ENCODE measurements at regions not wholly inside any gene's neighbourhood (a gene's known extent, or its start where the extent isn't known, plus 50 kb on each side); places are given as distances from the start of the nearest gene placed in this dataset.

DNA sequence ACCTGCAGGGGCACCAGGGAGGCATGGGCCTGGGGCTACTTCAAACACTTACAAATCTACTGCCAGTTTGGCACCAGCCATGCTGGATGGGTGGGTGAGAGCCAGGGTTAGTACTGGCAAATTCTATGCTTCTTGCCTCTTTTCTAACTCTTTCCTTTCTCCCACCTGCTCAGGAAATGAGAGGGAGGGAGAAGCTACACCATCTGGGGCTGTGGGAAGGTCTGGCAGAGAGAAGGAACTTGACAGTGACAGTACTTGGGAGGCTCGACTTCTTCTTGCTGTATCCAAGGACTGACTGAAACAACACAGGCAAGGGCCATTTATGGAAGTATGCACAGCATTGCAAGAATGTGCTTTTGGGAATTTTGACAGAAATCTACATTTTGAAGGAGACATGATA is 149.6 kb upstream of the DYRK2 start:
- no peak for DNase-seq (ENCODE audit: low read depth)

DNA sequence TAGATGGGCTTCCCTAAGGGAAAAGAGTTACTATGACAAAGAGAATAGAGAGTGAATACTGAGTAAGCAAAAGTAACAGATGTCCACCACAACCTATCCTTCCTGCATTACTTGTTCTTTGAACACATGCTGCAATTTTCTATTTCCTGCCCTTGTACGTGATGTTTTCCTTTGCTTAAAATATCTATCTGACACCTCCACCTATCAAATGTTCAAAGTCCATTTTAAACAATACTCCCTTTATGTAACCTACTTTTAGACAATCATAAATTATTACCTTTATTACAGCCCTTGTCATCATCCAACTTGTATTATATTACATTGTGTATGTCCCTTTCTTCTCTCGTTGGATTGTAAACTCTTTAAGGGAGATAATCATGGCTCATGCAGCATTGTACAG is 147.2 kb upstream of the DYRK2 start:
- no peak for DNase-seq (ENCODE audit: low read depth)

DNA sequence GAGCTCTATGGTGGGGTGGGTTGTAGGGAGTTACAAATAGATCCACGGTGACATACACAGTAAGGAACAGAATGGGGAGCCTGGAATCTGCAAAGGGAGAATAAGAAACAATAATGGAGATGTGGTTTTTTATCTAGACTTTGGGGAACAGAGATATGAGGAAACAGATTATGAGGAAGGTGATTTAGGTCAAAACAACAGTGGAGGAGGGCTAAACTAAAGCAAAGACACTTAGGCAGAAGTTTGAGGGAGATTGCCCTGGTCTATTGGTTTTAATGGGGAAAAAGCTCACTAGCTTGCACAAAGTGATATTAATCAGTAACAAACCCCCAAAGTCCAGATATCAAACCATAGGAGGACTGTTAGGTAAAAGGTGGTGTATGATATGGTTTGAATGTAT is 144.5 kb upstream of the DYRK2 start:
- DNase-seq (ENCODE audit: low read depth), result no peak

DNA sequence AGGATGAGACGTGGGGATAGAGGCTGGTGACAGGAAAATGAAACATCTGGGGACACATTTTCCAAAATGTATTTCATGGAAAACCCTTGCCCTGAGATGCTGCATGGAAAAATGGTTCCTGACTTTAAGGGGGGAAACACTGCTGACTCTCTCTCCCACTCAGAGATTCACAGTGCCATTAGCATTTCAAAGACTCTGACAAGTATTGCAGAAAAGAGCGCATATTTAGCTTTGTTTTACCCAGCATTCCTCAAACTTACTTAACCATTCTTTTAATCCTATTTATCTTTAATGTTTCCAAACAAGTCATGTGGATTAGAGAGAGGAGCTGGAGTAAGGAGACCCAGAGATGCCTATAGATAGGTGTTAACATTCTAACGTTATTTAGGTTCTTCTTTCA is 141.8 kb upstream of the DYRK2 start:
- peak; percentile 9 for DNase-seq (ENCODE audit: low read depth)

DNA sequence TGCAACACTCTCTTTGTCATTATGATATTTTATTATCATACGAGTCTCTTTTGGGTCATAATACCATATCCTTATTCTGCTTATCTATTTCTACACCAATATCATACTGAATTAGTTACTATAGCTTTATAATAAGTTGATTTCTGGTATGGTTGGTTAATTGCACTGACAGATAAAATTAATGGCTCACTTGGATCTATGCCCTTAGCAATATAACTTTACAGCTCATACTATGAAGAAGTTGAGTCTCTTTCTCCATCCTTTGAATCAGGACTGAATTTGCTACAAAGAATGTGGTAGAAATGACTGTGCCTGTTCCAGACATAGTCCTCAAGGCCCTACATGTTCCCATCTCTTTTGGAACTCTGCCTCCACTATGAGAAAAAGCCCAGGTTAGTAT is 139.7 kb upstream of the DYRK2 start:
- DNase-seq (ENCODE audit: low read depth), result peak; percentile 4

DNA sequence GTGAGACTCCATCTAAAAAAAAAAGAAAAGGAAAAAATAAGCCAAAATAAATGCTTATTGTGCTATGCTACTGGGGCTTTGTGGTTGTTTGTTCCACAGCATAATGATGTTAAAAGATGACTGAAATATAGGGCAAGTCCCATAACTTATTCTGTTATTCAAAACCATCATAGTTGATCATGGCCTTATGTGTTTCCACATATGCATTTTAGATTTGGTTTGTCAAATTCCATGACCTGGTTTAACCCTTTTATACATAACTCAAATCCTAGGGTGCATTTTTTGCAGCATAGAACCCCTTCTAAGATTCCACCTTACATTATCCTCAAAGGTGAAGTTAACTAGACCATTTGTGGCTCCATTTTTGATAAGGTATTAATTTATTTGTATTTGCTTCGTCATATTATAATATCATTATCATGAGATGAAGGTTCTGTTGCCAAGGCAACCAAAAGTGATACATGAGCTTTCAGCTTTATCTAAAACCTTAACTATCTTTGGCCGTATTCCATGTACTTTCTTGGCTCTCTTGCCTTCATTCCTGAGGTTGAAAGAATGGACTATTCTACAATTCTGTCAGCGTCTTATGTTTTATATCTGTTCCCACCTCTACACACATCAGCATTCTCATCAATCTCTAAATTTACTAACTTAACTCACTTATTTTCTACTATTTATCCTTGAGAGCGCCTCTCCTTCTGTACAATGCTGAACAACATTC is 138.7 kb upstream of the DYRK2 start:
- peak; percentile 96 for DNase-seq (ENCODE audit: low read depth)

DNA sequence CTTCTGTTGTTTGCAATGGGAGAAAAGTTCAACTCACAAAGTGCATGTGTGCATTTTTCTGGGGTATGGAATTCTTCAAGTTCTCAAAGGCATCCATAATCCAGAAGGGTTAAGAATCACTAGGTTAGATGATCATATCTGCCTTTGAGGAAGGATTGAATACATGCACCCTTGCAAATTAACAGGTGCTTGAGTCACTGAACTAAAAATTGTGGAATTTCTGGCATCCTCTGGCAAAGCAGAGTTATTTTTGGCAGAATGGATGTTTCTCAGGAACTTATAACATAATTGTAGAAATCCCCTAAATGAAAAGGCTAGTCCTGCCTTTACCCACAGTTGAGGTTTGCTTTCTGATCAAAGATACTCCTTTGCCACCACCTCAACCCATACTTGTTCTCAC is 136.5 kb upstream of the DYRK2 start:
- DNase-seq (ENCODE audit: low read depth), result no peak

DNA sequence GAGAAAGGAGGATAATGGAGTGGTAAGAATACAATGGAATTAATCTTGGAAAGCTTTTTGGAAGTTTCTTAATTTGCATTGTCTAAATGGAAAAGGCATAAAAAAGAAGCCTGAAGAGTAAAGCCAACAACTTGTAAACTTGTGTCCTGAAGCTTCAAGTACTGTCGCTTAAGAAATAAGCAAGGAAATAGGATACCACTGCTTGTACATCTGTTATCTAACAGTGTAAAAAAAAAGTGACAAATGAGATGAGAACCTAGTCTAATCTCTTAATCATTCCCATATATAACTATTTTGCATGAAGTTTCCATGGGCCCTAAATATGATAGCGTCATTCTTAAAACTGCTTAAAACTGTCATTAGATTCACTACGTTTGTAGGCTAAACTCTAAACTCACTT is 134.0 kb upstream of the DYRK2 start:
- DNase-seq (ENCODE audit: low read depth), result no peak

DNA sequence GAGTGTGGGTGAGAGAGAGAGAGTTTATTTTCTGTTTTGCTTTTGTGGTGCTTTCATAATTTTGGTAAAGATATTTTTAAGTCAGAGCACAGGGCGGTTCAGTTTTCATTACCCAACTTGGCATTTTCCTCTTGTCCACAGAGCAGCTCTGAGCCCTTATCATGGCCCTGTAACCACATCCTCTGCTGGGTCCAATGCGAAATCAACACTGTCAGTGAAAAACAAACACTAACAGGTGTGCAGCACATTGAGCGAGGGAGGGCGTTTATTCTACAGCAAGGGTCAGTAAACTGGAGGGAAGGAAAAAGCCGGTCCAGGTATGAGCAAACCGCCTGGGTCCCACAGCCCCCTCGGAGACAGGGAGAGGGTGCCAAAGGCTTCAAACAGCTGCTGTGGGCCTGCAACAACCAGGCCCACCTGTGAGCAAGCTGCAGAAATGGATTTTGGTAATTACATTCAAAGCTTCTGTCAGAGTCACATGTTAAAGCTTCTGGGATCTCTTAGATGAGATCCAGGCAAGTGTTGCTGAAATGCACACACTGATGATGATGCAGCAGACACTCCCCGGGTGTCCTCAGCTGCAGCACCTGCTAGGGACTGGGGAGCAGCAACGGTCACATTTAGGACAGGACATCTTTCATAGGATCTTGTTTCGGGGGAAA is 132.7 kb upstream of the DYRK2 start:
- no peak for DNase-seq (ENCODE audit: low read depth)

DNA sequence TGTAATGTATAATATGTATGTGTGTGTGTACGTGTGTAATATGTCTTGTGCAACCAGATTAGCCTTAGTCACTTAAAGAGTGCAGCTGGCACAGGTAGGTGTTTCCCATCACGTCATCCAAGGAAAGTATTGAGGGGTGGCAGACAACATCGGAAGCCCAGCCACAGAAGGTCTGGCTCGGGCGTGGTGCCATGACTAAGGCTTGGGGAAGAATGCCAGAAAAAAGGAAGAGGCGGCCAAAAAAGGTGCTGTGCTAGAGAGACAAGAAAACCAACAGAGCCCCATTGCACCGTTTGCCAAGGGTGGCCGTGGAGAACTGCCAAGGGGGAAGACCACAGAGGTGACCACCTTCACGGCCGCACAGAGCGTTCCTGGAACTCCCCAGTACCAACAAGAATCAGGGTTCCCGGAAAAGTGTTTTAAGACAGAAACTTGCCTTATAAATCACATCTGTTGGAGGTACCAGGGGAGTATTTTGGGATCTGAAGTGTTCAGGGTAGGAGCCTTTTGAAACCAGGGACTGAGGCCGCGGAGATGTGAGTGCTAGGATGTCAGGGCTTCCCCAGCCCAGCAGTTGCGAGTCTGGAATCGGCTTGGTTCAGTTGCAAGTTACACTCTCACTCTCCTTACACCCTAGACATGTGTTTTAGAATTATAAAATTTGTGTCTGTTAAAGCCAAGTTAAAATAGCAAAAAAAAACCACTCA is 131.2 kb upstream of the DYRK2 start:
- peak; percentile 33 for DNase-seq (ENCODE audit: low read depth)

DNA sequence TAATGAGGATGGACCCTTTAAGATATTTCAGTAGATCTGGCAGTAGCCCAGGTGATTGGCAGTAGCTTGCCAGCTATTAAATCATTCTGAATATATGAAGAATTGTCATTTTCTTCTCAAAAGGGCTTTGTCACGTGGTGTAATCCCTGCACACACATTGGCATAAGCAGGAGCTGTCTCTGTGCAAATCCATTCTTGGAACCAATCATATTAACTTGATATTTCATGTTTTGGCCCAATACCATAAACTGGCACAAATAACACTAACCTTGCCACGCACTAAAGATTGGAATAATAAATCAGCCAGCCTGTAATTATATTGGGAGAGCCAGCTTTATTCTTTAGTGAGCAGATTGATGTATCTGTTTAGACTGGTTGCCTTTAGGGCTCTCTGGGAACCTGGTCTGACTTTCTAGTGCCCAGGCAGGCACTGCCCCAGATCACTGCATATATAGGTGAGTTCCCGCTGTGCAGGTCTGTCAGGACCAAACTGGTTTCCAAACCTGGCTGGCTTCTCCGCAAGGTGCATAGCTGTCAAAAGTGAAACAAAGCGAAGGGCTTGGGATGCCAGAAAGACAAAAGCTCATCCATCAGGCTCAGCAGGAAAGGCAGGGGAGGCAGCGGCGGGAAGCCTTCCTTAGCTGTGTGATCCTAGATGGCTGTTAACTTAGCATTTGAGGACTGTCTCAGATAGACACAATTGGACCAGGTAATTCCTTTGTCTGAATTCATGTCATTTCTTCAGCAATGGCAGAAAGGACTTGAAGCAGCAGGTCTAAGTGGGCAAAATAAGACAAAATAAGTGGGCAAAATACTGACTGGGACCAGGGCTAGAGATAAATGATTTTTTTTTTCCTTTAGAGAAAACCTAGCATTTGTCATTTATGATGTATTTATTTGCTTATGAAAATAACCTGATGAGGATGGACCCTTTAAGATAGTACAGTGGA is 128.8 kb upstream of the DYRK2 start:
- no peak for DNase-seq (ENCODE audit: low read depth)

DNA sequence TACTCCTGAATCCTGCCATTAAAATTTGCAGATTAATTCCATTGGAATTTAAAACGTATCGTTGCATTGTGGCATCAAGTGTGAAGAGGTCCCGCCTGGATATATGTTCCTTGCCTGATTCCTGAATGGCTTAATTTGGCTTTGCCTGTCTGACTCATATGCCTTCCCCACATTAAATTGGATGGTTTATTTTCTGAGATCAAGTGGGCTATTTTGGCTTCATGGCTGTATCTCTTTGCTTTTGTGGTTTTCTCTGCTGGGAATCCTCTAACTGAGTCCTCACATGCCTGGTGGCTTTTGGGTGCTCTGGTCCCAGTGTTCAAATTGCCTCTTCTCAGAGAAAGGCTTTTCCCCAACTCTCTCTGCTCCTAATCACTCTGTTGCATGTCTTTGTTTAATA is 127.9 kb upstream of the DYRK2 start:
- DNase-seq (ENCODE audit: low read depth), result no peak

DNA sequence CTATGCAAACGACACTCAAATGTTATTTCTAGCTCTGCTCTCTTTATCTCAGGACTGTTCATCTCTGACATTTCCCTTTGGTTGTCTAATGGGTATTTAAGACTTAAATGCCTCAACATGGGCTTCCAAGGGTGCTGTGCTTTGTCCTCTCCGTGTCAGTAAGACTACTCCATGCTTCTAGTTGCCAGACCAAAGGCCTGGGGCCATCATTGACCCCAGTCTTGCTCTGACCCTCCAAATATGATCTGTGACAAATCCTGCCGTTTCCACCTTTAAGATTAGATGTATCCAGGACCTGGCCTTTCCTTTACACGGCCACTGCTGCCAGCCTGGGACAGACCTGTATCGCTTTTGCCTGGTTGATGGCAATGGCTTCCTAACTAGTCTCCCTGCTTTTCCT is 126.3 kb upstream of the DYRK2 start:
- DNase-seq (ENCODE audit: low read depth), result no peak

DNA sequence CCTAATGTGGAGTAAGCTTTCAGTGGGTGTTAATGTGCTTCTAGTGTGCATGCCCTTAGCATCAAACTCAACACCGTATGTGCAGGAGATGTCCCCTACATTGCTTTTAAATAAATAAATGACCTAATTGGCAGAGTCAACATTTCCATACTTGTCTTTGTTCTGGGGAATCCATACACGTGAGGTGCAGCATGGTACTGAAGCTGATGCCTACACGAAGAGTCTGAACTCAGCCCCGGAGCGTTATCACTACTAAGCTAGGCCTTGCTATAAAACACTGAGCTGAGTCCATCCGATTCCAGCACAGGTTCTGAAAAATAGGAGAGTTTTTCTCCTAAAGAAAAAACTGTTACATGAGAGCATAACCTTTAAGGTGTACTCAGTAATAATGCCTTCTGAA is 125.0 kb upstream of the DYRK2 start:
- DNase-seq (ENCODE audit: low read depth), result no peak

DNA sequence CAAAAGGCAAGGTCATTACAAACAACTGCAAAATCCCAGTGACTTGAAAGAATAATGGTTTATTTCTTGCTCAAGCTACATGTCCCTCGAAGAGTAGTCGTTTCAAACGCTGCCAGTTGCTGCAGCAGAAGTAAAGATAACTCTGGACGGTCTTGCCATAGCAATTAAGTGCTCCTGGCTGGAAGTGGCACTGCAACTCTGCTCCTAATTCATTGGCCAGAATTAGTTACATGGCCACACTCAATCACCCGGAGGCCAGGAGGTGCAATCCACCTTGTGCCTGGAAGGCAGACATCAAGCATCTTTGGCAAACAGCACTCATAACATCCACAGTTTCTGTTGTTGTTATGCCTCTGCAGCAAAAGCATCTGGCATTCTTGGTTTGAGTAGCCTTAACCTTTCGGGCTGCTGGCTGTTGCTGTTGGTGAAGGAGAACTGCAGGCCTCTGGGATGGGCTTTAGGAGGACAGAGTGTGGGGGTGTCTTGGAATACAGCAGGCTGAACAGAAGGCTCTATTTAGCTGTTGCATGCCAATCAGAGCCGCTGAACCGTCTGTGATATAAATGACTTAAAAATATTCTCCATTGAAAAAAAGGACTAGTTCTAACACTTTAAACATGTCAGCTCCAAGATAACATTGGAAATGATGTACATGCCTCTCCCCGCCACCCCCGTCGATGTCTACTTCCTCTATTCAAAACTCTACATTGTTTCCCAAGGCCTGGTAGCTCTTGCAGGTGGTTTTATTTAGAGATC is 123.5 kb upstream of the DYRK2 start:
- DNase-seq (ENCODE audit: low read depth), result no peak

DNA sequence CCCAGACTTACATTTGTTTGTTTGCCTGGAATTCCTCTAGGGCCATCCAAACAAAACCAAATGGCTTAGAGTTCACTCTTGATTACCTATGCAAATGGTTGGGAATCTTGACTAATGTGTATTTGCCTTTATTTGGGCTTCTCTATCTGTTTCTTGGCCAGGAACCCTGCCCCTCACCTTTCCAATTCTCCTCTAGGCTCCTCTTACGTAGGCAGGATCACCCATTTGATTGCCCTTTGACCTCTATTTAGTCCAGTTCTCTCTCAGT is 123.0 kb upstream of the DYRK2 start:
- no peak for DNase-seq (ENCODE audit: low read depth)

DNA sequence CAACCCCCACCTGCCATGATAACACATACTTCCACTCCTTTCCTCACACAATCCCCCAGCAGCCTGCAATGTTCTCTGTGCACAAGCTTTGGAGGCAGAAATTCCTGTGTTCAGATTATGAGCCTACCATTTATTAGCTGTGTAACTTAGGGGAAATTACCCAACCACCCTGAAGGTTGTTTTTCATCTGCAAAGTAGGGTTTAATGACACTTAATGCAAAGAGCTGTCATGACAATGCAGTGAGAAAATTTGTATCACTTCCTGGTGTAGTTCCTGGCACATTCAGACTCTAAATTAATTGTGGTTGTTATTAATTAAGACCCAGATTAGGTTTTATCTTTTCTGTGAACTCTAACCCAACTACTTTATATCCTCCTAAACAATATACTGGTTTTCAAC is 122.4 kb upstream of the DYRK2 start:
- no peak for DNase-seq (ENCODE audit: low read depth)

DNA sequence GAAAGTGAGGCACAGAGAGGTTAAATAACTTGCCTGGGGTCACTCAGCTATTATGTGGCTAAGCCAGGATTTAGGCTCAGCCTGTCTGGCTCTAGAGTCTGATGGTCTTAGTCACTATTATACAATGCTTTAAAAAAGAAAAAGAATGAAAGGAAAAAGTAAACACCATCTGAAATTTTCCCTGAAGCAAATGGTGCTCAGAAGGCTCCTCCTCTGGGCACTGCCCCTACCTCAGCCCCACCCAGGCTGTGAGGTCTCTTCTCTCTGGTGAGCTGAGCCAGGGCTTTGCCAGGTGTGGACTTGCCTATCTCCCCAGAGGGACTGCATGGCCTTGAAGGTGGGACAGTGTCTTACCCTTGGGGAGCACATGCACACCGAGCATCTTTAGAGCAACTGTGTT is 117.5 kb upstream of the DYRK2 start:
- no peak for DNase-seq (ENCODE audit: low read depth)

DNA sequence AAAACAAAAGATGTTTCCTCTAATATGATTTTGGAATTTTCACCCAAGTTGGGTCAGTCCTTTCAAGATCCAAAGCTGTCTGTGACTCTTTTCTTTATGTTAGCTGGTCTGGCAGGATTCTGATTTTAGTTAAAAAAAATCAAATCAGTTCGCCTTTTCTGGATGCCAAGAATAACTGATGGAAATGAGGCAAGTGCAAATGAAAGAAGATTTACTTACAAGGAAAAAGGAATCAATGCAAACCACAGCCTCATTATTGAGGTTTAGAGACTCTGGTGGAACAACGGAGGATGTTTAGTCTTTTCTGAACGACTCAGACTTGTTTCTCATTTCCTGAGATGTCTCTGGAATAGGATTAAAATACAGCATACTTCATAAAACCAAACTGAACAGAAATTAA is 117.0 kb upstream of the DYRK2 start:
- no peak for DNase-seq (ENCODE audit: low read depth)

DNA sequence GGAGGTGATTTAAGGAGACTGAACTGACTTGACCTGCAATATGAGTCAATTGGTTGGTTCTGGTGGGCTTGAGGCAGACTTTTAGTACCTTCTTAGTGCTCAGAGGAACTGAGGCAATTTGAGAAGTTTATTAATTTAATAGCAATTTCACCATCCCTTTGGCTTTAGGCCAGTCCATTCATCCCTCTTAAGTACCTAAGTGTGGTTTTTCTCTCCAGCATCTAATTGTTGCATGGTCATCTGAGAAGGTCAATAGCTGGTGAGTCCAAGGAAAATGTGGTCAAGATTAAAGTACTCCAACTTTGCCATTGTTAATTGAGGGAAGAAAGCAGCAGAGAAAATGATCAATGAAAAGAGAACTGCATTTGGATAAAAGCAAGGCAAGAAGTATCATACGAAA is 115.4 kb upstream of the DYRK2 start:
- DNase-seq (ENCODE audit: low read depth), result peak; percentile 29

DNA sequence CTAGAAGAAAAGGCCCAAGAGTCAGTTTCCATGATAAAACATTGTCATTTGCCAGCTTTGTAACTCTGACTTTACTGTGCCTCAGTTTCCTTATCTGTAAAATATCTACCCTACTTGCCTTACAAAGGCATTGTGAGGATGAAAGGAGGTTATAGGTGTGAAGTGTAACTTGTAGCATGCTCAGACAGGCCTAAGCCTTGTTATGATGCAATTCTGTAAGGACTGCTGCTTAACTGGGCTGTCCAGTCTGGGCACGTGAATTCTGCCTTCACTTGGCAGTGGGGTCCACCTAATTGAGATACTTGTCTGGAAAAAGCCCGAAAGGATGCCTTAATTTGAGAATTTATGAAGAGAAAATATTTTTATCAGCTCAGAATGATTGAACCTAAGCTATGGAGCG is 114.5 kb upstream of the DYRK2 start:
- DNase-seq (ENCODE audit: low read depth), result no peak

DNA sequence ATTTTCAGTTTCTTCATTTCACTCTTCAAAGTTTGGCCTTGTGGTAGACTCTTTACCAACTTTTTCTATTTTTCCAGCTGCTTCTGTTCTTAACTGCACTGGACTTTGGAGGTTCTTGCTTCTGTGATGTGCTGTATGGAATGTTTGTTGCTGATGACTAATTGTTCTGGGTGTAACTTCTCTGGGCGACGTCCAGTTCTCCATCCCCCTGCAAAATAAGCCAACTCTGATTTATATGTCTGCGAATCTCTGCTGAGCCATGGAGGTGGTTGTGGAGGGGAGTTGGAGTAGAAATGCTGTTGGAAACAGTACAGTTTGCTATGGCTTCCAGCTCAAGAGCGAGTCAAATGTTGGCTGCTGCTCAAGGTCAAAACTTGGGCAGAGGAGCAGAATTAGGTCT is 113.9 kb upstream of the DYRK2 start:
- peak; percentile 93 for DNase-seq (ENCODE audit: low read depth)
